ENCODE measurements at regions not wholly inside any gene's neighbourhood (a gene's known extent, or its start where the extent isn't known, plus 50 kb on each side); places are given as distances from the start of the nearest gene placed in this dataset.
"Not testable (repeated sequence)": the region's sequence is repeated elsewhere in the genome, so short reads cannot be mapped to it uniquely, and the experiment has no call there.

GRCh38 chr7:6882321-6882721 lies 56.2 kb upstream of the CCZ1B start:
- DNase-seq = not testable (repeated sequence)

DNA sequence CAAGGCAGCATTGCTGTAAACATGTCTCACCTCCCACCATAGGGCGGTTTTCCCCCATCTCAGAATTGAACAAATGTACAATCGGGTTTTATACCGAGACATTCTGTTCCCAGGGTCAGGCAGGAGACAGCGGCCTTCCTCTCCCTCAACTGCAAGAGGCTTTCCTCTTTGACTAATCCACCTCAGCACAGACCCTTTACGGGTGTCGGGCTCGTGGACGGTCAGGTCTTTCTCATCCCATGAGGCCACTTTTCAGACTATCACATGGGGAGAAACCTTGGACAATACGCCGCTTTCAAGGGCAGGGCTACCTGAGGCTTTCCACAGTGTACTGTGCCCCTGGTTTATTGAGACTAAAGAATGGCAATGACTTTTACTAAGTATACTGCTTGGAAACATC lies 57.7 kb upstream of the CCZ1B start:
- not testable (repeated sequence) for DNase-seq

- DNase-seq = no peak
Measured at GRCh38 chr7:6886198-6886597, 60.1 kb upstream of the CCZ1B start.

DNA sequence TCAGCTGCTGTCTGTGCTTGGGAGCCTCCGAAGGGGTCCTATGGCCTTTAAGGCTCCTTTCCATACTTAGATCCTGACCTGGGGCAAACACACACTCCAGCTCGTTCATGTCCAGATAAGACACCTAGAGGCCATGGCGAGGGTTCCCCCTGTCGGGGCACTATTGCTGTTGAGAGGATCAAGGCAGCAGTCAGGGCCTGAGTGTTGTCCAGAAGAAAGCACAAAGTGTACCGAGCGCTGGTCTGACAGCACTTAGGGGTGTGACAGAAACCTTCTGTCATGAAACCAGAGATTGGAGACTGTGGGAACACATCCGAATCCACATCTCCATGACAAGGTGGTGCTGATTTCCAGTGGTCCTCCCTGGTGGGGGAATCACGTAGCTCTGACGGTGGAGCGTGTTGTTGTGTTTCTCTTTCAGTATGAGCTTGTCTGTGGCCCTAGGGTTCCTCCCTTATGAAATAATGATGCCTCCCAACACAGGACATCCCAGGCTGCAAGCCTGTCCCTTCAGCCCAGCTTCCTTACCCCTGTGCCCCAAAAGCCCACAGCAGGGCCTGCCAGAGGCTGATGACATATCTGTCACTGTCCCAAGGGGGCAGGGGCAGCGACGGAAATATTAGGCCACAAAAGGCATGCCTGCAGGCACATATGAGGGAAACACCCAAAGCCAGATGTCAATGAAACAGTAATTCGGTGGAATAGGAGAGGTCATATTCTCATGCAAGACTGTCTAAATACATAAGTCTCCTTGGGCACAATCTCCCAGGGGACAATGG lies 62.4 kb upstream of the CCZ1B start:
- DNase-seq = not testable (repeated sequence)

DNA sequence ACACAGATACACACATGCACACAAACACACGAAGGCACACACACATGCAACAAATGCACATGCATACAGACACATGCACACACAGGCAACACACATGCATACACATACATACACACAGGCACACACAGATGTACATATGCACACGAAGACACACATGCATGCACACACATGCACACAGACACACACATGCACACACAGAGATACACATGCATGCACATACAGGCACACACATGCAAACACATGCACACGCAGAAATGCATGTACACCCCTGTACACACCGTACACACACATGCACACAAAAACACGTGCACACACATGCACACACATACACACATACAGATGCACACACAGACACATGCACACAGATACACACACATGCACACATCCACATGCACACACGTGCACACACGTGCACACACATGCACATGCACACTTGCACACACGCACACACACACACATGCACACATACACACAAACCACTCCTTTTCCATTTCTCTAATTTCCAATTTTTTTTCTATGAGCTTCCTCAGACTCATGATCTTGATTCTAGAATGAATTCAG lies 63.3 kb upstream of the CCZ1B start:
- DNase-seq = no peak

- DNase-seq = not testable (repeated sequence)
Measured at GRCh38 chr7:6902097-6902518, 76.0 kb upstream of the CCZ1B start.

DNA sequence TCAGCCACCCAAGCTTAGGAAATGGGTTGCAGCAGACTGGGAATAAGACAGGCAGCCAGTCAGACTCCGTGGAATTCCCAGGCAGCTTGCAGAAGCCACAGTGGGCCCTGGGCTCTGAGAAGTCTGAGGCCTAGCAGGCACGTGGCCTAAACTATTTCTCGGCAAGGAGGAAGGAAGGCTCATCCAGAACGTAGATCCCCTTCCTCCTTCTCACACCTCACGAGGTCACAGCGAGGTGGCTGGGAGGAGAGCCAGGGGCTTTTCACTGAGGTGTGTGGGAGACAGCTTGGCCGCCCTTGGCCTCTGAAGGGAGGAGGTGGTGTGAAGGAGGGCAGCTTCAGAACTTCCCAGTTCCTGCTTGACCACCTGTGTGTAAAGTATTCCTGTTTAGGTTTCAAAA lies 77.2 kb upstream of the CCZ1B start:
- DNase-seq = not testable (repeated sequence)

- not testable (repeated sequence) for DNase-seq
Measured at GRCh38 chr7:6903792-6904191, 77.7 kb upstream of the CCZ1B start.

- DNase-seq = no peak
Measured at GRCh38 chr7:6917258-6917657, 91.2 kb upstream of the CCZ1B start.

DNA sequence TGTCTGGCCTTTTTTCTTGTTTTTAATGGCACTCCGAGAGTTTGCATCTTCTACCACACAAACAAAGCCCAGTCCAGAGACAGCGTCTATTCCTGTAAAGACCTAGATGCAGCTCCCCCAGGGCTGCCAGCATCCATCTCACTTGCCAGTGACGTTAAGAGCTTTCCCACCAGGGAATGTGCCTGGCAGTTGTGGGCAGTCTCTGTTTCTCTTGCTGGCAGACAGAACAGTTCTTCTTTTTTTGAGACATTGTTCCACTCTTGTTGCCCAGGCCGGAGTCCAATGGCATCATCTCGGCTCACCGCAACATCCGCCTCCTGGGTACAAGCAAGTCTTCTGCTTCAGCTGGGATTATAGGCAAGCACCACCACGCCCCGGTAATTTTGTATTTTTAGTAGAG lies 93.1 kb upstream of the CCZ1B start:
- not testable (repeated sequence) for DNase-seq

GRCh38 chr7:6924523-6924922 lies 98.4 kb upstream of the CCZ1B start:
- DNase-seq = not testable (repeated sequence)

- DNase-seq = not testable (repeated sequence)
Measured at GRCh38 chr7:6926193-6927174, 100.4 kb upstream of the CCZ1B start.

- DNase-seq = not testable (repeated sequence)
Measured at GRCh38 chr7:6927643-6928042, 101.6 kb upstream of the CCZ1B start.

DNA sequence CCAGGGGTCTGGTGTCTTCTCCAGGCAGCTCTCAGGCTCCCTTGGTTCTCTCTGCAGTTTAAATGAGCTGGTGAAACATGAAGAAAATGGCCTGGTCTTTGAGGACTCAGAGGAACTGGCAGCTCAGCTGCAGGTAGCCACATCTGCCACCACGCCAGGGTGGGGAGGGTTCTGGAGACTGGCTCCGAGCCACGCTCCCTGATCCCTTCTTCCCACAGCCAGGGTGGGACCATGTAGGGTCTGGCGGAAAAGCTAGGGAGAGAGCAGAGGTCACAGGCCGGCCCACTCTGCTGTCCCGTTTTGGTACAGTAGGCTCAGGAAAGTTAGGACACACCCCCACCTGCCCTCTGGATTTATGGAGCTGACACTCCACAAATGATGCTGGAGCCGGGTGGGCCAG lies 103.5 kb upstream of the CCZ1B start:
- DNase-seq = not testable (repeated sequence)

- DNase-seq = not testable (repeated sequence)
Measured at GRCh38 chr7:6930081-6930635, 104.1 kb upstream of the CCZ1B start.

DNA sequence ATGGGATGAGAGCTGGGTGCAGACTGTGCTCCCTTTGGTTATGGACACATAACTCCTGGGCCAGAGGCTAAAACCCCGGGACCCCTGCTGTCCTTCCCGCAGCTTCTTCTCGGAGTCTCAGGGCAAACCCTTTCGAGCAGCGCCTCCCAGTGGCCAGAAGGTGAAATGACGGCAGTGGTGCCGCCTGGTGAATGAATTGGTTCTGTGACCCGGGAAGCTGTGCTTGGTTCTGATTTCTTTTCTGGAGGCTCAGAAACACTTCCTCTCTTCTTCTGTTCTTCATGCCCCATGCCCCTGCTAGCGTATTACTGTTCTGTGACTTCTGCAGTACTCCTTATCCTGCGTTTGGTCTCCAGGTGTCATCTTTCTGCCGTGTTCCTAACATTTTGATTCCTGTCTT lies 104.7 kb upstream of the CCZ1B start:
- DNase-seq = not testable (repeated sequence)

DNA sequence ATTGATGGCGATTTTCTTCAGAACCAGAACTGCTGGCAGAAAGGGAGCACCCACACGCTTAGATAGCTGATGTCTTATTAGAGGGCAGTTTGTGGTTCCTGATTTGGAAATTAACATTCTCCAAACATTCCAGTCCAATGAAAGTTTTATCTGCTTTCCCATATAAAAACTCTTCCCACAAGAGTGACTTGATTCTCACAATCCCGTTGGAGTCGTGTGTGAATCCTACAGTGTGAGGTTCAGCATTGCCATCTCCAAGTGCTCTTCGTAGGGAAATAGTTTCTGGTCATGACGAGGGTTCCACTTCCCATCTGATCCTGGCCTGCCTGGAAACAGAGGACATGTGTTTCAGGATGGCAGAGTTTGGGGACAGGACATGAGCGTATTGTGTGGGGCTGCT lies 105.4 kb upstream of the CCZ1B start:
- not testable (repeated sequence) for DNase-seq

DNA sequence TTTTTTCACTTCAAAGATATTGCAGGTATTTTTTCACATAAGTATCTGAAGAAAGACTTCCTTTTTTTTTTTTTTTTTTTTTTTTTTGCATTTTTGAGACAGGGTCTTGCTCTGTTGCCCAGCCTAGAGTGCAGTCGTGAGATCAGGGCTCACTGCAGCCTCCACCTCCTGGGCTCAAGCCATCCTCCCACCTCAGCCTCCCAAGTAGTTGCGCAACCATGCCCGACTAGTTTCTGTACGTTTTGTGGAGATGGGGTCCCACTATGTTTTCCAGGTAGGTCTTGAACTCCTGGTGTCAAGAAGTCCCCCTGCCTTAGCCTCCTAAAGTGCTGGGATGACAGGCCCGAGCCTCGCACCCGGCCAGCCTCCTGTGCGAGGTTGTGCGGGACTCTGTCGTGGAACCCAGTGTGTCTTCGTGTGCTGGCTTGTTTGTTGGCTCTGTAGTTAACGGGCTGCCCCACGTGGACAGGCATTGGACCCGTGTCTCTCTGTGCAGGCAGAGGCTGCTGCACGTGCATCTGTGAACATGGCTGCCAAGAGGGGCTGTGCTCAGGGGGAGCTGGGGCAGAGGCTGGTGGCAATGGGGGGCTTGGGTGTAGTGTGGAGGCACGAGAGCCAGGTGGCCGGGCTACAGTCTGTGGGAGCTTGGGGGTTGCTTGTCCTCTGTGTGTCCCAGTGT lies 108.0 kb upstream of the CCZ1B start:
- not testable (repeated sequence) for DNase-seq

GRCh38 chr7:6934981-6935380 lies 108.9 kb upstream of the CCZ1B start:
- DNase-seq = no peak

GRCh38 chr7:6936626-6937025 lies 110.6 kb upstream of the CCZ1B start:
- not testable (repeated sequence) for DNase-seq

GRCh38 chr7:6937746-6938145 lies 111.7 kb upstream of the CCZ1B start:
- not testable (repeated sequence) for DNase-seq

GRCh38 chr7:6938284-6938683 lies 112.2 kb upstream of the CCZ1B start:
- peak; percentile 2 for DNase-seq
